ENCODE measurements at regions not wholly inside any gene's neighbourhood (a gene's known extent, or its start where the extent isn't known, plus 50 kb on each side); places are given as distances from the start of the nearest gene placed in this dataset.

DNA sequence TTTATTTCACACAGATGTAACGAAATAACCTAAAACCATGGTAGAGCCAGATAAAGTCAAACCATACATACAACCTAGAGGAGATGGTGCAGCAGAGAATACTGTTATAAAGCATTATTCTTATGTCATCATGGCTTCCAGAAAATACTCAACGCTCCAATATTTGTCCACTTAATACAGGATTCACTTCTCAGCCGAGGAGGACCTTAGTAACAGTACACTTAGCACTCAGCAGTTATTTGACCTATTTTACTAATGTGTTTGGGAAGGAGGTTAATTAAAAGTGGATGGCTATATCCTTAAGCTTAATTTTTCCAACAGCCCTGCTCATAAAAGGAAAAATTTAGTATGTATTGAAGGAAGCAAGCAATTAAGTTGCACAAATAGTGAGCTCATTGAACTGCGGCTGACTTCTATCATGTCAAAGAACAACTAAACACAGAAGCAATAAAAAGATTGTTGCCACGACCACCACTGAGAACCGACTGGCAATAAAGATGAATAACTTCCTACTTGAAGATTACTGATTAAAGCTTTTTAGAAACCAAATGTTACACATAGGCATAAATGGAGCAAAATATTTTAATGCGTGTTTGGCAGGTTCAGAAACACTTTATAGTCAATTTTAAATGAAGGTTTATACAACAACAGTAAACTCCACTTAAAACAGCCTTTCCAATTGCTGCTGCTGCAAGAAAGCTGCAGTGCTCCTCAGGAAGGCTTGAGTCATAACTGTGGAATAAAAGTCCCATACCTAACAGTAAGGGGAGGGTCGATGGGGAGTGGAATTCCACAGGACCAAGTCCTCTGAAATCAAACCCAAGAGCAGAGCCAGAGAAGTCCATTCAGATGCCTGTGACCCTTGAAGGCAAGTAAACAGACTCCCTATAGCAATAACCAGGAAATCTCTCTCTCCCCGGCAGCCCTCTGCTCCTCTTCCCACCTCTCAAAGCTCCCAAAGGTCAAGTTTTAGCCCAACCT is 218.9 kb upstream of the CDKN3 start:
- Histone ChIP-seq H2AFZ (ENCODE audit: low read length) (no peak overlapping the region), H3K27me3 (ENCODE audit: control insufficient read depth, insufficient read depth, low read length) (no peaks in the 10 kb centered on the region), H3K79me2 (ENCODE audit: control insufficient read depth, insufficient read depth, low read length) (no peaks in the 10 kb centered on the region), H4K20me1 (ENCODE audit: control insufficient read depth, extremely low read depth, insufficient read depth, low read length) (no peaks in the 10 kb centered on the region), H3K9me3 (ENCODE audit: control insufficient read depth, insufficient read depth, low read depth, low read length) (no peaks in the 10 kb centered on the region), H3K36me3 (ENCODE audit: control insufficient read depth, insufficient read depth, low read length) (no peaks in the 10 kb centered on the region), H3K4me1 (ENCODE audit: control insufficient read depth, extremely low read depth, insufficient read depth, low read length) (peaks cover 3% of the 10 kb centered on the region), H3K27ac (ENCODE audit: insufficient read depth, low read length) (no peak overlapping the region), H3K4me3 (replicated peaks in 1 of 4; ENCODE audit: control extremely low read depth in 1 of 4, insufficient read depth in 1 of 4, low read depth in 3 of 4, low read length in 4 of 4) (no peak overlapping the region), H3K4me2 (ENCODE audit: extremely low read depth, insufficient read depth, low read length) (no peak overlapping the region), H3K9ac (ENCODE audit: insufficient read depth, low read length) (no peak overlapping the region)
- TF ChIP-seq, protein P1, sequence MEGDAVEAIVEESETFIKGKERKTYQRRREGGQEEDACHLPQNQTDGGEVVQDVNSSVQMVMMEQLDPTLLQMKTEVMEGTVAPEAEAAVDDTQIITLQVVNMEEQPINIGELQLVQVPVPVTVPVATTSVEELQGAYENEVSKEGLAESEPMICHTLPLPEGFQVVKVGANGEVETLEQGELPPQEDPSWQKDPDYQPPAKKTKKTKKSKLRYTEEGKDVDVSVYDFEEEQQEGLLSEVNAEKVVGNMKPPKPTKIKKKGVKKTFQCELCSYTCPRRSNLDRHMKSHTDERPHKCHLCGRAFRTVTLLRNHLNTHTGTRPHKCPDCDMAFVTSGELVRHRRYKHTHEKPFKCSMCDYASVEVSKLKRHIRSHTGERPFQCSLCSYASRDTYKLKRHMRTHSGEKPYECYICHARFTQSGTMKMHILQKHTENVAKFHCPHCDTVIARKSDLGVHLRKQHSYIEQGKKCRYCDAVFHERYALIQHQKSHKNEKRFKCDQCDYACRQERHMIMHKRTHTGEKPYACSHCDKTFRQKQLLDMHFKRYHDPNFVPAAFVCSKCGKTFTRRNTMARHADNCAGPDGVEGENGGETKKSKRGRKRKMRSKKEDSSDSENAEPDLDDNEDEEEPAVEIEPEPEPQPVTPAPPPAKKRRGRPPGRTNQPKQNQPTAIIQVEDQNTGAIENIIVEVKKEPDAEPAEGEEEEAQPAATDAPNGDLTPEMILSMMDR (conservative IDR thresholded peaks at IDR 0.05 in 1 of 2, IDR thresholded peaks at IDR 0.05 in 1 of 2; ENCODE audit: low read depth in 1 of 2, low read length in 2 of 2) = no peak
- no peak for TF ChIP-seq EZH2 (IDR thresholded peaks at IDR 0.05; ENCODE audit: low read length, missing control alignments)
- peak in 1 of 2 donors; percentile 72 for DNase-seq (ENCODE audit: low read depth in 2 of 2)

DNA sequence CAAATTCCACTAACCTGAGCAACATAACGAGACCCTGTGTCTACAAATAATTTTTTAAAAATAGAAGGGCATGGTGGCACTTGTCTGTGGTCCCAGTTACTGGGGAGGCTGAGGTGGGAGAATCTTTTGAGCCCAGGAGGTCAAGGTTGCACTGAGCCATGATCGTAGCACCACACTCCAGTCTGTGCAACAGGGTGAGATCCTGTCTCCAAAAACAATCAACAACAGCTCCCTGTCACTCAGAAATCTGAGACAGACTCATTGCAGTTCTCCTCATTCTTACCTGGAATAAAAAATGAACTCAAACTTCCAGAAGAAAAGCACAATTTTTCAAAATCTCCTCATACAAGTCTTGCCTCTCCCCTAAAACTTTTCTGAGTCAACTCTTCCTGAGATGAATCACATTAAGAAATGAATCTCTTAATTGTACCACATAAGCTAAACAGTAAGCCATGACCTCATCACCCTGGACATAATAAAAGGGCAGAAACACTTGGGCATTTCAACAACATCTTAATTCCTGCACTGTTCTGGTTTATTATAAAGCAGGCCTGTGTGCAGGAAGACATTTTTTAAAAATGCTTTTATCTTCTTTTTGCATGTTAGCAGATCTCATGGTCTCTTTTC is 214.3 kb upstream of the CDKN3 start:
- no peaks in the 10 kb centered on the region for H3K36me3 ChIP-seq (ENCODE audit: control insufficient read depth, insufficient read depth, low read length)
- H3K27ac ChIP-seq (ENCODE audit: insufficient read depth, low read length) = no peak overlapping the region
- H3K9ac ChIP-seq (ENCODE audit: insufficient read depth, low read length) = no peak overlapping the region
- no peak overlapping the region for H3K4me2 ChIP-seq (ENCODE audit: extremely low read depth, insufficient read depth, low read length)
- TF ChIP-seq EZH2 (IDR thresholded peaks at IDR 0.05; ENCODE audit: low read length, missing control alignments) = no peak
- TF ChIP-seq, protein P1 (conservative IDR thresholded peaks at IDR 0.05 in 1 of 2, IDR thresholded peaks at IDR 0.05 in 1 of 2; ENCODE audit: low read depth in 1 of 2, low read length in 2 of 2) = no peak
- H4K20me1 ChIP-seq (ENCODE audit: control insufficient read depth, extremely low read depth, insufficient read depth, low read length) = no peaks in the 10 kb centered on the region
- H3K79me2 ChIP-seq (ENCODE audit: control insufficient read depth, insufficient read depth, low read length) = no peaks in the 10 kb centered on the region
- H2AFZ ChIP-seq (ENCODE audit: low read length) = no peak overlapping the region
- peaks cover 3% of the 10 kb centered on the region for H3K4me1 ChIP-seq (ENCODE audit: control insufficient read depth, extremely low read depth, insufficient read depth, low read length)
- no peak overlapping the region for H3K4me3 ChIP-seq (replicated peaks in 1 of 4; ENCODE audit: control extremely low read depth in 1 of 4, insufficient read depth in 1 of 4, low read depth in 3 of 4, low read length in 4 of 4)
- no peaks in the 10 kb centered on the region for H3K27me3 ChIP-seq (ENCODE audit: control insufficient read depth, insufficient read depth, low read length)
- peak; percentile 54 to 89 for DNase-seq (ENCODE audit: low read depth in 2 of 2)
- no peaks in the 10 kb centered on the region for H3K9me3 ChIP-seq (ENCODE audit: control insufficient read depth, insufficient read depth, low read depth, low read length)
